HG03469 (cell line): ENCODE measurements at regions not wholly inside any gene's neighbourhood (a gene's known extent, or its start where the extent isn't known, plus 50 kb on each side); places are given as distances from the start of the nearest gene placed in this dataset.
"Not testable (repeated sequence)": the region's sequence is repeated elsewhere in the genome, so short reads cannot be mapped to it uniquely, and the experiment has no call there.

ENCODE experiments used
- ATAC-seq: cut with Tn5 transposase; IDR thresholded peaks from one replicate; pipeline ENCODE4 v1.9.1; 2021; ENCODE audit warnings: mild to moderate bottlenecking, moderate library complexity, moderate number of reproducible peaks; ENCODE audit not compliant: unreplicated experiment

DNA sequence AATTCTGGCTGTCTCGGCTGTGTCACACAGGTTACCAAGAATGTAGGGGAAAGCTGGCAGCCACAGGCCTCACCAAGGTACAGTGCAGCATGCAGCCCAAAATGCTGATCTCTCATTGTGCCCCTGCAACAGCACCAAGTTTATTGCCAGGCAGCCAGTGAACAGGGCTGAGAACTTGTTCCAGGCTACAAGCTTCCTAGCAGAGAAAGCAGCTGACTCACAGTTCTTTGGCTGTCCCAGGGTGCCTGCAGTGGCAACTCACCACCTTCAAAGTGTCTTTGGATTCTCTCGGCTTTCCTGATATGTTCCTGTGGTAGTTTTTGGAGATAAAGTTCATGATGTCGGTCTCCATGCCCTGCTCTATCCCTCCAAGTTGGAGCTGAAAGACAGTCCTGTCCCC, 719.1 kb upstream of the ANO3 start:
- ATAC-seq = no peak

DNA sequence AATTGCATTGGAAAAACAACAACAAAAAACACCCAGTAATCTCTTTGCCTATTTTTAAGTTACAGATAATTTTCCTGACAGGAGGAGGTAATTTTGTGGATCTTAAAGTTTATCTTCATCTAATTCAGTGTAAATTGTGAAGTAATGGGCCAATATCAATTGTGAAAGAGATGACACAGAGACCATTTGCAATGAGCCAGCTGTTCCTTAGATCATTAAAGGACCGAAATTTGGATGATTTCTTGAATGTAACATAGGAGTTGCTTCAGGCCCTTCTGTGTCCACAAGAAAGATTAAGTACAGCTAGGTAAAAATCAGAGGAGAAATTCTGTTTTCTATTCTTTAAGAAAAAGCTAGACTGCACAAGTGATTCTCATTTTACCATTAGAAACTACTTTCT, 718.5 kb upstream of the ANO3 start:
- no peak for ATAC-seq

GRCh38 chr11:25613865-25614264, 718.1 kb upstream of the ANO3 start:
- ATAC-seq = no peak

DNA sequence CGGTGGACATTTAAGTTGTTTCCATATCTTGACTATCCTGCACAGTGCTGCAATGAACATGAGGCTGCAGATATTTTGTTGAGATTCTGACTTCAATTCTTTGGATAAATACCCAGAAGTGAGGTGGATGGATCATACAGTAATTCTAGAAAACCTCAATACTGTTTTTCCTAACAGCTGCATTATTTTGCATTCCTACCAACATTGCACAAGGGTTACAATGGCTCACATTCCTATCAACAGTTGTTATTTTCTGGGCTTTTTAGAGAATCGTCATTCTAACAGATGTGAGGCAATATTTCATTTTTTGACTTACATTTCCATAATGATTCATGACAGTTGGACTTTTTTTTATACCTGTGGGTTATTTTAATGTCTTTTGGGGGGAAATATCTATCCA, 716.9 kb upstream of the ANO3 start:
- no peak for ATAC-seq

- ATAC-seq = no peak
Measured at GRCh38 chr11:25615841-25616240, 716.1 kb upstream of the ANO3 start.

DNA sequence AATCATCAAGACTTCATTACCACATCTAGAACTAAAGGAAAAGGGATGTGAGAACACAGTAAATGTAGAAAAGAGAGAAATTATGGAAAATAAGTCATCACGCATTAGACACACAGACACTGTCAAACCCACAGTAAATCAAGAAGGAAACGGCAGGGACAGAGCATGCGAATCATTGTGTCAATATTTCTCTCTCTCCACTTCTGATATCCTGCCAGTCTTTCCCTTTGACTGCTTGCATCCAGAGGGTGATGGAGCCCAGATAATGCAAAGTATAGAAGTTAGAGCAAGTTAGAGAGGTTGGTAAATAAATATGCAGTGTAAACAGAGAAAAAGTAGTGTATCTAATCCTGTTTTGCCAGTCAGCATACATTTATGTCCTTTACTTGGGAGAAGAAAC, 706.8 kb upstream of the ANO3 start:
- no peak for ATAC-seq

GRCh38 chr11:25628030-25628429, 703.9 kb upstream of the ANO3 start:
- no peak for ATAC-seq

DNA sequence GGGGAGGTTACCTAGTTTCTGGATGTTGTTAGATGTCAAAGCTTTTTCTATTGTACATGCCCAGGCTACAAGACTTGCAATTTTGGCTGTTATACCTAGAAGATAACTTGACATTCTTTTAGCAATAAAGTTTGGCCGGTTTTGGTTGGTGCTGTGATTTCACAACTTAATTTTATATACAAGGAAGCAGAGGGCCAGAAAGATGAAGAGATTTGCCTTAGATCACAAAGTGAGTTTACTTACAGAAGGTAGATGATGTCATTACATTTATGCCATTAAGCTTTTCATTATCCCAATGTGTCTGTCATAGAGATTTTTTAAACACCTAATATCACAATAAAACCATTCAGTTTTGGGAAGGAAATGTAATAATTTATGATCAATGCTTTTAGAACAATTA, 698.7 kb upstream of the ANO3 start:
- no peak for ATAC-seq

DNA sequence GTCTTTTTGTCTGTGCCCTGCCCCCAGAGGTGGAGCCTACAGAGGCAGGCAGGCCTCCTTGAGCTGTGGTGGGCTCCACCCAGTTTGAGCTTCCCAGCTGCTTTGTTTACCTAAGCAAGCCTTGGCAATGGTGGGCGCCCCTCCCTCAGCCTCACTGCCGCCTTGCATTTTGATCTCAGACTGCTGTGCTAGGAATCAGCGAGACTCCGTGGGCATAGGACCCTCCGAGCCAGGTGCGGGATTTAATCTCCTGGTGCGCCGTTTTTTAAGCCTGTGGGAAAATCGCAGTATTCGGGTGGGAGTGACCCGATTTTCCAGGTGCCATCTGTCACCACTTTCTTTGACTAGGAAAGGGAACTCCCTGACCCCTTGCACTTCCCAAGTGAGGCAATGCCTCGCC, 682.7 kb upstream of the ANO3 start:
- ATAC-seq = not testable (repeated sequence)

DNA sequence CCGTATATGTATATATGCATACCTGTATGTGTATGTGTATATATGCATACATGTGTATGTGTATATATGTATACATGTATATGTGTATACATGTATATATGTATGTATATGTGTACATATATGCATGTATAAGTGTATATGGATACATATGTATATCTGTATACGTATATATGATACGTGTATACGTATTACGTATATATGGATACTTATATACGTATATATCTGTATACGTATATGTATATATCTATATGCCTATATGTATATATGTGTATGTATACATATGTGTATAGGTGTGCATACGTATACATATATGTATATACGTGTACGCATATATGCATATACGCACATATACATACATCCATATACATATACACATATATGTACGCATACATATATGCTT, 681.6 kb upstream of the ANO3 start:
- no peak for ATAC-seq

- ATAC-seq = no peak
Measured at GRCh38 chr11:25655636-25656035, 676.3 kb upstream of the ANO3 start.

GRCh38 chr11:25658916-25659315, 673.0 kb upstream of the ANO3 start:
- ATAC-seq = no peak

GRCh38 chr11:25659706-25660105, 672.2 kb upstream of the ANO3 start:
- ATAC-seq = no peak

- ATAC-seq = no peak
Measured at GRCh38 chr11:25667871-25668270, 664.1 kb upstream of the ANO3 start.

GRCh38 chr11:25691959-25692358, 640.0 kb upstream of the ANO3 start:
- no peak for ATAC-seq

GRCh38 chr11:25702417-25702816, 629.5 kb upstream of the ANO3 start:
- ATAC-seq = no peak

DNA sequence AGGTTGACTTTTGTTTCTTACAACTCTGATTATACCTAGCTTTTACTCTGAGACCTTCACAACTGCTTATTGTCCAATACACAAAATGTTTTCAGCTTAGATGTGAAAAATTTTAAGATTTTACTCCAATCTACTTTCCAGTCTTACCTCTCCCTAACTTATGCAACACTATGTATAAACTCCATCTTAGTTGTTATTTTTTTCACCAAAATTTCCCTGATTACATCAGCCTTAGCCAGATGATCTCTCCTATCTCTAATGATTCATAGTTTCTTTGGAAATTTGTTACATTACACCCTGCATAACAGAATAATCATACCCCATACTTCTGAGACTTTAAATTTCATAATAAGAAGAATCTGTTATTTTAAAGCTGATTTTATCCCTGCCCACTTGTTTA, 621.0 kb upstream of the ANO3 start:
- no peak for ATAC-seq

DNA sequence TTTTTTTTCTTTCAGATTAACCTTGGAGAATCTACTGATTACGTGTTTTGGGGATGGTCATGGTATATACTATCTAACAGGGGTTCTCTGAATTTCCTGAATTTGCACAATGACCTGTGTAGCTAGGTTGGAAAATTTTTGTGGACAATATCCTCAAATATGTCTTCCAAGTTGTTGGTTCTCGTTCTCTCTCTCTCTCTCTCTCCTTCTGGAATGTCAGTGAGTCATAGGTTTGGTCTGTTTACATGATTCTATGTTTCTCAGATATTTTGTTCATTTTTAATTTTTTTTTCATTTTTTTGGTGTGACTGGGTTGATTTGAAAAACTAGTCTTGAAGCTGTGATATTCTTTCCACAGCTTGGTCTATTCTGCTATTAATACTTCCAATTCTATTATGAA, 604.0 kb upstream of the ANO3 start:
- ATAC-seq = no peak

DNA sequence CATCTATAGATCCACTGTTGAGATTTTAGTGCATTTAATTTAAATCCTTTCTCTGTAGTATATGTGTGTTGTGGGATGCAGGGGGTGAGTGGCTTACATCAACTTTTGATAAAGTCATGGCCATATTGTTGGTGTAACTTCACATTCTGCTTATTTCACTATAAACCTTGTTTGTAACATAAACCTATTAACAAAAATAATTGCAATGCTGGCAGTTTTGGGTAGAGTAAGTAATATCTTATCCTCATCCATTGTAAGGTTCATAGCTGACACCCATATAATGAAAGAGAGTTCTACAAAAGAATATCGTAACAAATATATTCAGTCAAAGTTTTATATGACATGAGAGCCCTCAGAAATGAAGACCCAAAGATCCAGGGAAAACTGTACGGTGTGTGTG, 601.7 kb upstream of the ANO3 start:
- ATAC-seq = no peak

DNA sequence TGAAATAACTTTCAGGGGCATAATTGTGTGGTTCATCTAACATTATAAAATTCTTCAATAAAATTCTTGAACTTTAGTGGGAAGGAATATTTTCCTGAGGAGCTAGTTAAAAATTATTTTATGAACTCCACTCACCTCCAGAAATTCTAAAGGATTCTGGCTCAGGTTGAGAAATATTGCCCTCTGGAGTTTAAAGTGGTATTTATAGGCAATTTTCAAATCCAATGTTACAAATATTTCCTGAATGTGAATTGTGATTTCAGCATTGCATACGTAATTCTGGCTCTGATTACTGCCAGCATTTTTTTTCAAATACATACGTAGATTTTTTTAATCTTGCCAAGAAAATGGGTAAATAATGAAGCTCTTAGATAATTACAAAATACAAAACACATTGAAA, 598.2 kb upstream of the ANO3 start:
- no peak for ATAC-seq

DNA sequence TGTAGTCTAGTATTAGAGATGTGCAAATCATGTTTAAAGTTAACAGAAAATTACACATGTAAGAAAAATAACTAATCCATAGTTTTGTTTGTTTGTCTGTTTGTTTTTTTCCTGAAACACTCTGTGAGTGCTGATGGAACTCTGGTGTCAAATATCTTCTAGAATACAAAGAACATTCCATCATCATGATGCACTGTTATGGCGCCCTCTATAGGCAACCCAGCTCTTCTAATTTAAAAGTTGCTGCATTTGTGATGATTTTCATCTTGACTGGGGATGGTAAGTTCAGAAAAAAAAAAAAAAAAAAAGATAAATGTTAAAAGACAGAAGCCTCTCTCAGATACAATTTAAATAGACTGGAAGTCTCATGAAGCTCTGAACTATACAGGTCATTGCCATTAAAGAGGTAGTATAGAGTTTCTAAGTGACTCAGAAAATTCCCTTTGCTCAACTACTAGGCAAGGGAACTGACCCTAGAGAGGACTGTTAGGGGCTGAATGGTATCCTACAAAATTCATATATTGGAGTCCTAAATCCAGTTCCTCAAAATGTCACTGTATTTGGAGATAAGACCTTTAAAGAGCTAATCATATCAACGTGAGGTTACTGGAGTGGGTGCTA, 597.2 kb upstream of the ANO3 start:
- ATAC-seq = no peak

DNA sequence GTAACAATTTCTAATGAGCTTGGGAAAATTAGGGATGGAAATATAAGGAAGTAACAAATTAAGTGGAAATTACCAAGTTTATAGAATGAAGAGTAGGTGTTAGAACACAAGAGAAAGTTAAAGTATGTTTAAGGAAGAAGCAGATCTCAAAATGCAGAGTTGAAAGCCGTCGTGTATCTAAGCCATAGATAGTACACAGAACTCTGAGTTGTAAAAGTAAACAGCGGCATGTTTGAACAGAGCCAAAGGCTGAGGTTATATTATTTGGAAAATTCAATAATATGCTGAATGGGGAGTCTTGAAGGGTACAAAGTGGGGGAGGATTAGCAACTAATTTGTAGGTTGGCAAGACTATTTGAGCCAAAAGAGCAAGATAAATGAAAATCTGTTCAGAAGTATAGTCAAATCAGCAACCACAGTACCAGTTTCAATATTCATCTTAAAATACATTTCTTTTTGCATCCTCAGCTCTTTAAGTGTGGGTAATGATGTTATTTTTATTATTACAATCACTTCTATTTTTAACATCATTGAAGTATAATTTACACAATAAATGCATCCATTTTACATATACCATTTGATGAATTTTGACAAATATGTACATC, 594.8 kb upstream of the ANO3 start:
- ATAC-seq = no peak

- ATAC-seq = no peak
Measured at GRCh38 chr11:25741886-25742285, 590.0 kb upstream of the ANO3 start.
